ENCODE measurements at regions not wholly inside any gene's neighbourhood (a gene's known extent, or its start where the extent isn't known, plus 50 kb on each side); places are given as distances from the start of the nearest gene placed in this dataset.

DNA sequence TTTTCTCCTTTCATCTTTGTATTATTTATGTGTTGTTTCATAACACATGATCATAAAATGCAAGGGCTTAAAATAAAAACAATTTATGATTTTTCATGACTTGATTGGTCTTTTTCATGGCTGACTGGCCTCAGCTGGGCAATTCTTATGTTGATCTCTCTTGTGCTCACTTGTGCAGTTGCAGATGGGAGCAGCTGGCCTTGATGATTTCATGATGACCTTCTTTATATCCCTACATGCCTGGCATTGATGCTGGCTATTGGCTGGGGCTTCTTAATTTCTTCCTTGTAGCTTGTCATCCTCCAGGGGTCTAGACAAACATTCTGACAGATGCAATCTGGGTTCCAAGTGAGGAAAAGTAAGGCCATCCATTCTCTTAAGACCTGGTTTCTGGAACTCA lies 1832.8 kb upstream of the FLRT2 start:
- TF ChIP-seq, protein P1, sequence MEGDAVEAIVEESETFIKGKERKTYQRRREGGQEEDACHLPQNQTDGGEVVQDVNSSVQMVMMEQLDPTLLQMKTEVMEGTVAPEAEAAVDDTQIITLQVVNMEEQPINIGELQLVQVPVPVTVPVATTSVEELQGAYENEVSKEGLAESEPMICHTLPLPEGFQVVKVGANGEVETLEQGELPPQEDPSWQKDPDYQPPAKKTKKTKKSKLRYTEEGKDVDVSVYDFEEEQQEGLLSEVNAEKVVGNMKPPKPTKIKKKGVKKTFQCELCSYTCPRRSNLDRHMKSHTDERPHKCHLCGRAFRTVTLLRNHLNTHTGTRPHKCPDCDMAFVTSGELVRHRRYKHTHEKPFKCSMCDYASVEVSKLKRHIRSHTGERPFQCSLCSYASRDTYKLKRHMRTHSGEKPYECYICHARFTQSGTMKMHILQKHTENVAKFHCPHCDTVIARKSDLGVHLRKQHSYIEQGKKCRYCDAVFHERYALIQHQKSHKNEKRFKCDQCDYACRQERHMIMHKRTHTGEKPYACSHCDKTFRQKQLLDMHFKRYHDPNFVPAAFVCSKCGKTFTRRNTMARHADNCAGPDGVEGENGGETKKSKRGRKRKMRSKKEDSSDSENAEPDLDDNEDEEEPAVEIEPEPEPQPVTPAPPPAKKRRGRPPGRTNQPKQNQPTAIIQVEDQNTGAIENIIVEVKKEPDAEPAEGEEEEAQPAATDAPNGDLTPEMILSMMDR (IDR thresholded peaks at IDR 0.05; ENCODE audit: insufficient read depth, low read depth, low read length, missing control alignments): no peak
- DNase-seq (ENCODE audit: low read depth): no peak
- H3K4me3 ChIP-seq (ENCODE audit: low read length): no peak overlapping the region

DNA sequence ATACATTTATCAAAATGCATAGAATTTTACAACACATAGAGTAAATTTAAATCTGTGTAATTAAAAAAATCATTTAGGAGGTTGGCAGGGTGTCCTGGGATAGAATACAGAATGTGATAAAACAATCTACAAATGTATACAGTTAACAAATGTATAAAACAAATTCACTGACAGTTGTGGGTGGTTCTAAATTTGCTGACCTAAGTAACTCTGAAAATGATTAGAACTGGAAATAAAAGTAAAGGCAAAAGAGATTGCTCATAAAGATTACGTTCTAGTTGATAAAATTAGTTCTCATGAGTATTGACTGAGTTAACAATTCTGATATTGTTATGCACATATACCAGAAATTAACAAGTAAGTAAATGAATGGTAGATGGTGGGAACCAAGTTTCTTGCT lies 1827.3 kb upstream of the FLRT2 start:
- TF ChIP-seq, protein P1 (IDR thresholded peaks at IDR 0.05; ENCODE audit: insufficient read depth, low read depth, low read length, missing control alignments): no peak
- DNase-seq (ENCODE audit: low read depth): no peak
- H3K4me3 ChIP-seq (ENCODE audit: low read length): no peak overlapping the region

- DNase-seq (ENCODE audit: low read depth): no peak
These were observed 1823.6 kb upstream of the FLRT2 start for GRCh38 chr14:83706231-83706954.

GRCh38 chr14:83707056-83707455 lies 1822.9 kb upstream of the FLRT2 start:
- TF ChIP-seq, protein P1 (IDR thresholded peaks at IDR 0.05; ENCODE audit: insufficient read depth, low read depth, low read length, missing control alignments): no peak
- peak; percentile 69 for DNase-seq (ENCODE audit: low read depth)
- no peak overlapping the region for H3K4me3 ChIP-seq (ENCODE audit: low read length)

More at GRCh38 chr14:83706231-83706954, 1823.6 kb upstream of the FLRT2 start:
- no peak overlapping the region for H3K4me3 ChIP-seq (ENCODE audit: low read length)
- TF ChIP-seq, protein P1 (IDR thresholded peaks at IDR 0.05; ENCODE audit: insufficient read depth, low read depth, low read length, missing control alignments): no peak

GRCh38 chr14:83709116-83709515 lies 1820.8 kb upstream of the FLRT2 start:
- DNase-seq (ENCODE audit: low read depth): peak; percentile 75
- no peak overlapping the region for H3K4me3 ChIP-seq (ENCODE audit: low read length)
- TF ChIP-seq, protein P1 (IDR thresholded peaks at IDR 0.05; ENCODE audit: insufficient read depth, low read depth, low read length, missing control alignments): no peak

DNA sequence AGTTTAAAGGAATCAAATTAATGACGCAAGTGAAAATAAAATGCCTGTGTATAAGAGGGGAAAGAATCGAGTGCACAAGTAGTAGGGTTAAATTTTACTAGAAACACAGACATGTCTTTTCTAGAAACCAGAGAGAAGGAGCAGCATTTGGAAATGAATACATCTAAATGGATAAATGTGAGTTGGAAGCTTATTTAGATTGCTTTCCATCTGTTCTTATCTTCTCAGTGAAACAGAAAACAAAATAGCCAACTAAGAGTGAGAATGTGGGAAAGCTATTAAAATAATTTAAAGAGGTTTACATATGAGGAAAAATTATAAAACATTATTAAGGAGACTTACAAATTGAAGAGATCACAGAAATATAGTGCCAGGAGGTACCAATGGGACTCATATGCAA lies 1818.9 kb upstream of the FLRT2 start:
- no peak overlapping the region for H3K4me3 ChIP-seq (ENCODE audit: low read length)
- TF ChIP-seq, protein P1 (IDR thresholded peaks at IDR 0.05; ENCODE audit: insufficient read depth, low read depth, low read length, missing control alignments): no peak
- DNase-seq (ENCODE audit: low read depth): no peak
